ENCODE measurements at regions not wholly inside any gene's neighbourhood (a gene's known extent, or its start where the extent isn't known, plus 50 kb on each side); places are given as distances from the start of the nearest gene placed in this dataset.

- H3K23me2 ChIP-seq (ENCODE audit: low read depth, low read length): no peaks in the 10 kb centered on the region
- H3K4me2 ChIP-seq (ENCODE audit: insufficient read depth in 1 of 2, low read depth in 2 of 2, low read length in 2 of 2): no peak overlapping the region
- H4K20me1 ChIP-seq (replicated peaks in 1 of 2; ENCODE audit: control insufficient read depth in 1 of 2, insufficient read depth in 2 of 2, low read length in 2 of 2): no peaks in the 10 kb centered on the region
- H2BK20ac ChIP-seq (ENCODE audit: low read length): no peak overlapping the region
- H3K79me2 ChIP-seq (ENCODE audit: control insufficient read depth in 1 of 2, insufficient read depth in 2 of 2, low read length in 2 of 2): no peaks in the 10 kb centered on the region
- no peak overlapping the region for H4K91ac ChIP-seq (replicated peaks; ENCODE audit: insufficient read length, low read length)
- H2AFZ ChIP-seq (ENCODE audit: low read length): no peak overlapping the region
- CTCF ChIA-PET (ENCODE audit: partially characterized antibody): no interaction called here
- H3K4me3 ChIP-seq (ENCODE audit: extremely low read depth in 1 of 4, insufficient read depth in 2 of 4, low read depth in 3 of 4, low read length in 4 of 4): no peak overlapping the region
- no peaks in the 10 kb centered on the region for H3K36me3 ChIP-seq (ENCODE audit: control insufficient read depth in 2 of 4, insufficient read depth in 4 of 4, low read length in 3 of 4)
- no peak overlapping the region for H3K27ac ChIP-seq (ENCODE audit: low read depth, low read length)
- no peaks in the 10 kb centered on the region for H3K27me3 ChIP-seq (replicated peaks in 1 of 4; ENCODE audit: control insufficient read depth in 3 of 4, extremely low read depth in 1 of 4, insufficient read depth in 3 of 4, low read length in 3 of 4)
- no peak overlapping the region for H2BK120ac ChIP-seq (replicated peaks; ENCODE audit: low read depth, low read length)
- POLR2A ChIA-PET (ENCODE audit: partially characterized antibody): no interaction called here
- FAIRE-seq (no peak), DNase-seq (ENCODE audit: low read depth in 1 of 2, low spot score in 2 of 2) (no peak)
- H3K4ac ChIP-seq (replicated peaks; ENCODE audit: insufficient read length, low read depth, low read length): no peak overlapping the region
- no peaks in the 10 kb centered on the region for H3K79me1 ChIP-seq (ENCODE audit: low read depth, low read length)
- peaks cover 26 to 48% of the 10 kb centered on the region in 2 experiments for H3K9me3 ChIP-seq (ENCODE audit: insufficient read depth in 2 of 2, low read depth in 1 of 2, low read length in 1 of 2)
- no peak for TF ChIP-seq CHD1 (IDR thresholded peaks at IDR 0.05; ENCODE audit: low read depth, low read length)
- no peak for TF ChIP-seq GTF2F1 (IDR thresholded peaks at IDR 0.05; ENCODE audit: borderline replicate concordance, low read depth, low read length)
- no peak for TF ChIP-seq FOSL1 (IDR thresholded peaks at IDR 0.05; ENCODE audit: insufficient read depth, low read depth, low read length)
- no peak for TF ChIP-seq CBX5 (IDR thresholded peaks at IDR 0.05; ENCODE audit: low read depth, low read length)
- no peak for TF ChIP-seq SRF (IDR thresholded peaks at IDR 0.05; ENCODE audit: low read depth, low read length)
- no peak overlapping the region for H4K8ac ChIP-seq (ENCODE audit: extremely low read depth, insufficient read depth, low read length)
- no peak overlapping the region for H3K56ac ChIP-seq (replicated peaks; ENCODE audit: insufficient read length, low read depth, low read length)
- WGBS, 2 experiments (ENCODE audit: extremely low coverage in 1 of 2, insufficient coverage in 1 of 2, insufficient read length in 1 of 2, insufficient replicate concordance in 2 of 2, low coverage in 1 of 2, low lambda C conversion rate in 2 of 2, missing lambda C conversion rate in 1 of 2): 87% methylated on average over 20 of the region's 22 CpGs; no CpG with 5 or more reads in 1 of the 2 experiments
- H2BK15ac ChIP-seq (ENCODE audit: low read length): no peak overlapping the region
- no peak overlapping the region for H3K14ac ChIP-seq (ENCODE audit: insufficient read length)
- no peak overlapping the region for H2AK5ac ChIP-seq (ENCODE audit: low read depth, low read length)
- H2BK12ac ChIP-seq (ENCODE audit: low read depth, low read length): no peak overlapping the region
- no peaks in the 10 kb centered on the region for H3K4me1 ChIP-seq (replicated peaks in 1 of 4; ENCODE audit: control insufficient read depth in 3 of 4, insufficient read depth in 4 of 4, low read length in 3 of 4)
- no peak overlapping the region for H4K5ac ChIP-seq (ENCODE audit: insufficient read length, low read depth, low read length)
- no peak overlapping the region for H3K18ac ChIP-seq (ENCODE audit: extremely low read depth, low read length)
- no peak overlapping the region for H2BK5ac ChIP-seq (ENCODE audit: low read depth, low read length)
- H3K9ac ChIP-seq (replicated peaks in 1 of 4; ENCODE audit: extremely low read depth in 1 of 4, low read depth in 3 of 4, low read length in 3 of 4): no peak overlapping the region
- no peak overlapping the region for H3K23ac ChIP-seq (ENCODE audit: insufficient read length)
Measured at GRCh38 chr1:125066385-125066784, 3881.6 kb downstream of the SRGAP2C start.

Measured in H1 (cell line).